GM21717 (cell line): ENCODE measurements at regions not wholly inside any gene's neighbourhood (a gene's known extent, or its start where the extent isn't known, plus 50 kb on each side); places are given as distances from the start of the nearest gene placed in this dataset.

Experiments used
- ATAC-seq: cut with Tn5 transposase; IDR thresholded peaks from one replicate; pipeline ENCODE4 v1.9.1; 2021; ENCODE audit warnings: mild to moderate bottlenecking, moderate library complexity; ENCODE audit not compliant: unreplicated experiment

DNA sequence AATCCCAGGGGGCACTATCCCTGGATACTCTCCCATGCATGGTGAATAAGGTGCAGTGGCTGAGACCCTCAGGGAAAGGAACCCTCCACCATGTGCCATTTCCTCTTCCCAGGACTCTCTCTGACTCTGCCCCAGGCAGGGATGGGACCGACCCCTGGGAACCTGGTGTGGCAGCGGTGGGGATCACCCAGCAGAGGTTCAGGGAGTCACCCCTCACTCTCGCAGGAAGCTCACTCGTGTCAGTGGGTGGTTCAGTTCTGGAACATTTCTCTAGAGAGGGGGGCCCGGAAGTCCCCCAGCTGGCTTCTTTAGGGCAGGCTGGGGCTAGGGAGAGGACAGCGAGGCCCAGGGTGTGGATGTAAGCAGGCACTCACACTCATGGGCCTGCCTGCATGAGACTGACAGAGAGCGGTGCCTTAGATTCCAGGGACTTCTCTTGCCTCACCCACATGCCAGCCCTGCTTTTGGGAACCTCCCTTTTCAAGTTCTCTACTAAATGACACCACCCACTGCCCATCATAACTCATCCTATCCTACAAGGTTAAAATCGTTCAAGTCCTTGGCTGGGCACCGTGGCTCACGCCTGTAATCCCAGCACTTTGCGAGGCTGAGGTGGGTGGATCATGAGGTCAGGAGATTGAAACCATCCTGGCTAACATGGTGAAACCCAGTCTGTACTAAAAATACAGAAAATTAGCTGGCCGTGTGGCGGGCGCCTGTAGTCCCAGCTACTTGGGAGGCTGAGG is 109.7 kb upstream of the SDK2 start:
- ATAC-seq, result no peak

DNA sequence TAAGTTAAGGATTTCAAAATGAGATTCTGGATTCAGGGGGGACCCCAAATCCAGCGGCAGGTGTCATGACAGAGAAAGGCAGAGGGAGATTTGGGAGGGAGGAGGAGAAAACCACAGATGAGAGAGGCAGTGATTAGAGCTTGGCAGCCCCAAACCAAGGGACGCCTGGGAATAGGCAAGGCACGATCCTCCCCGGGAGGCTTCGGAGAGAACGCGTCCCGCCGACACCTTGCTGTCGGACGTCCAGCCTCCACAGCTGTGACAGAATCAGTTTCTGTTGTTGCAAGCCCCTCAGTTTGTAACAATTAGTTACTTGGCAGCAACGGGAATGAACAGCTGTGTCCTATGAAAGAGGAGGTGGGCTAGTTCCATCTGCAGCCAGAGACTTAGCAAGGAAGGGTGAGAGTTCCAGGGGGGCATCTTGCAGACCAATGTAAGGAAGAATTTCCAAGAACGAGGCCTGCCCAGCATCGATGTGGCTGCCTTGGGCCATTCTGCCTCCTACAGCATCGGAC is 110.7 kb upstream of the SDK2 start:
- no peak for ATAC-seq

DNA sequence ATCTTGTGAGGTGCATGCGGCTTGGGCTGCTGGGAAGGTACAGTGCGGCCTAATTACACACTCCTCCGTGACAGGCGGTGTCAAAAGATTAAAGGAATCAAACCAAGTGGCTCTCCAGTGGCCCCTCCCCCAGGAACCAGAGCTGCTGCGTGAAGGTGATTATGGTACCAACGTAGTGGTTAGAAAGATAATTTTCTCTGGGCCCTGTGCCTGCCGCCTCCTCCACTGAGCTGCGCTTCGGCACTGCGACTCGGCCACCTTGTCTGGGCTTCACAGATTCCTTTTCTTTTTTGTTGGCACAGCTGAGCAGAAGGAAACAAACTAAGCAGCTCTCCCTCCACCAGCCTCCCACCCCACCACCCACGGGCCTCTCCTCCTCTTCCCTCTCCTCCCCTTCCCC is 113.2 kb upstream of the SDK2 start:
- no peak for ATAC-seq

DNA sequence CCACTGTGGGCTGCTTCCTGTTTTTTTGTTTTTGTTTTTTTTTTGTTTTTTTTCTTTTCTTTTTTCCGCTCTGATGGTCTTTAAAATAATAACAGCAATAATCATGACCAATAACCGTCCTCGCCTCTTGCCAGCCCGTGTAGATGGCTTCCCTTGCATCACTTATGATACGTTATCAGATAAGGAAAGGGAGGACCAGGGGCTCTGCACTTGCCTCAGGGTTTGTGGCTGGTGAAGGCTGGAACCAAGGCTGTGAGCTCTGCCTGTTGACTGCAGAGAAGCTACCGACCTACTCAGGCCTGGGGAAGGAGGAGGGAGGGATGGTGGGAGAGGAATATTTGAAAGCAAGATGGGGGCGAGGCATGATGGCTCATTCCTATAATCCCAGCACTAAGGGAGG is 114.0 kb upstream of the SDK2 start:
- no peak for ATAC-seq

DNA sequence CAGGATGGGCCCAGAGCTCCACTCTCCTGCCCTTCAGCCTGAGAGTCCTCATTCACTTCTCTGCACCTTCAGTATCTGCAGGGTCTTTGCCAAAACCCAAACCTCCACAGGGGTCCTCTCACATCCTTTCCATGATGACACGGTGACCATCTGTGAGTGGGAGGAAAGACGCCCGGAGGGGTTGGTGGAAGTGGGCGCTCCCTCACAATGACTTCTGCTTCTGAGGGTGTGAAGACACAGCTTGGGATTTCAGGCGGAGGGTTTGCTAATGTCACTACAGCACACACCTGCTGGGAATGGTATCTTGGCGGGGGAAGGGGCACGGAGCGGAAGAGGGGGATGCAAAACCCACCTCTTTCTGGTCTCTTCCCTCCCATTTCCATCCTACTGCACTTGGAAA is 115.1 kb upstream of the SDK2 start:
- ATAC-seq, result no peak

DNA sequence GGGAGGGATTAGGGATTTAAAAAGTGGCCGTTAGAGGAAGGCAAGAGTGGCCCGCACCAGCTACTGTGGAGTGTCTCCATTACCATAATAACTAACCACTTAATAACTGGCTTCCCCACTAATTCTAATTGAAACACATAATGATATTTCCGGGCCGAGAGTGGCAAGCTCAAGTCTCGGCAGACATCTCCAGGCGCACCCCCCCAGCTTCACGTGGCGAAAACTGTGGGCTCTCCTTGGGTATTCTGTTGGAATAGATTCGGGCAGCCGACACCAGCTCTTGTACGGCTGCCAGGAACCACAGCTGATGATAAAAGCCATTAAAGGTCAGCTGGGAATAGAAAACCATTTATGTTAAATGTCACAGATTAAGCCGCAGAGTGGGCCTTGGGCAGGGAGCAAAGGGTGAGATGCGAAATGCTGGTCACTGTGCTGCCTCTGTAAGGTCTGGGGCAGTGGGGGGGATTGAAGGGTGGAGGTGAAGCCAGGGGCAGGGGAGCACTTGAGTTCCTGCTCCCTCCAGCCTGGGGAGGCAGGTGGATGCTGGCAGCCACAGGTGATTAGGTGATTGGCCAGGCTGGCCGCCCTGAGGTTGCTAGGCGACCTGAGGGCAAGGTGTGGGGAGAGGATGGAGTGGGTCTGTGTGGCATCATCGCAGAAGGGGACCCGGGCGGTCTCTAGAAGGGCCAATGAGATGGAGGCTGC is 115.6 kb upstream of the SDK2 start:
- no peak for ATAC-seq

DNA sequence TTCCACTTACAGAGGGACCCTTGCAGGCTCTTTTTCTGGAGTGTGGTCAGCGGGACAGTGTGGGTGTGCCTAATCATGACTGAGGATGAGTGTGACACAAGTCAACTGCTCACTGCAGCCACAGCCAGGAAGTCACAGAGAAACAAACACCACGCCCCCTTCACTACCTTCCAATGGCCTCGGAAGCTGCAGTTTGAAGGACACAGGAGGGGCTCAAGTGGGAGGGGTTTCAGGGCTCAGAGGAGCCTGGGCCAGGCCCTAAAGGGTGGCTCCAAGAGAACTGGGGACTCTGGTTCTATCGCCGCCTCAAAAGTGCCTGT is 116.2 kb upstream of the SDK2 start:
- ATAC-seq, result no peak

DNA sequence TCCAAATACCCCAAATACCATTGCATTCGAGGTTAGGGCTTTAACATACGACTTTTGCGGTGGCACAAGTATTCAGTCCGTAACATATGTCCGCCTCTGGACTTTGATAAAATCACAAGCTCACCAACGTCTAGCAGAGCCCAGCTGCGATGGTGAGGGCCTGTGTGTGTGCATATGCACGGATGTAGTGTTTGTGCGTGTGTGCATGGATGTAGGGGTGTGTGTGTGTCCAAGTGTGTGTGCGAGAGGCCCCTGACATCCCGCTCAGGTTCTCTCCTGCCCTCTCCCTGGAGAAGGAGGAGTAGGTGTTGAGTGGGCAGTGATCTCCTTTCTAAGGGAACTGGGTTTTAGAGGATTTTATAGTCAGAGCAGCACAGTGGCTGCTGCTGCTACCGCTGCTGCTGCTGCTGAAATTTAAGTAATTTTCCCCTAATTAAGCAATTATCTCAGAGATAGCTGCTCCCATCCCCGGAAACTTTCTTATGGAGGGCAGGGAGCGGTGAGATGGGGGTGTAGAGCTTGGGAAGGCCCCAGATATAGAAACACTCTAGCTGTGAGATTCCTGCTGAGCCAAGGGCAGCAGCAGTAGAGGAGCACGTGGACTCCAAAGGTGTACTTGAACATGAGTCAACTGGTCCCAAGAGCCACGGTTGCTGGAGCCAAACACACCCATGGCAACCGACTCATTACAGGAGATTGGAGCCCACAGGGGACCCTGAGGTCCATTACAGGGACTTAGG is 121.7 kb upstream of the SDK2 start:
- no peak for ATAC-seq

DNA sequence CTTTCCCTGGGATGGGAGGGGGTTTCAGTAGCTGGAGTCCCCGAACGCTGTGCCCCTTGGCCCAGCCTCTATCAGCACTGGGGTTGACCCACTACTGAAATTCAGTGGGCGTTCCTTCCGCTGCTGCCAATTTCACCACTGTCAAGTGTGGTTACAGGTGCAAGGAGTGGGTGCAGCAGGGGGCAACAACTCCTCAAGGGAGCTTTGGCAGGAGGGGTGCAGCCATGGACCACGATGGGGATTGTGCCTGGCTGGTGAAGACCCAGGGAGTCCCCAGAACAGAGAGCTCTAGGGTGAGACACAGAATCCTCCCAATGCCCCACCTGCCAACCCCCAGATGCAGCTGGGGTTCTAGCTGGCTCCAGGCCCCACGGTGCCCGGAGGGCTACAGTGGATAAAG is 123.5 kb upstream of the SDK2 start:
- ATAC-seq, result no peak

DNA sequence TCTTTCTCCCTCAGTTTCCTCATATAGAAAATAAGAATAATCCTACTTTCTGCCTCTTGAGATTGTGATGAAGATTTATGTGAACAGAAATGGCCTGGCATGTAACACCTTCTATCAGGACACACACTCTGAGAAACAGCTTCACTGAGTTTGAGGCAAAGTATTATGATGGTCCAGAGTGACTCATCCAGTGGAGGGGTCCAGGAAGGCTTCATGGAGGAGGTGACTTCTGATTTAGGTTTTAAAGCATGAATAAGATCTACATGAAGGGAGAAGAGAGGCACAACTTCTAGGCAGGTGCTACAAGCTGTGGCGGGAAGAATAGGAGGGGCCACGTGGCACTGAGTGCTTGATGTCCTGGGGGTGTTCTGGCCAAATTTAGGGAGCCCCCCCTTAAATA is 124.4 kb upstream of the SDK2 start:
- ATAC-seq, result no peak

DNA sequence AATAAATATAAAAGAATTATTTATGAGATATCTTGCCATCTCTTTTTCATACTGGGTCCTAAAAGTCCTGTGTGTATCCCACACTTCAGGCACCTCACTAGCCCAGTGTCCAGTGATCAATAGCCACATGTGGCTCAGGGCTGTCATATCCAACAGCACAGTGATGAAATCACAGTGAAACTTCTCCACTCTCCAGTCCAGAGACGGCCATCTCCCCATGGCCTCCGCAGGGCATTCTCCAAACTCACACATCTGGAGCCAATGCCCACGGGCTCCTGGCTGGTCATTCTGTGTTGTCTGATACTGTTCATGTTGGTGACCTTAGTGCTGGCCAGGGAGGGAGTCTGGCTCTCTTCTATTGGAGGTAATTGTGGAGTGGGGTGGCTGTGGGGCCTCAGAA is 125.2 kb upstream of the SDK2 start:
- no peak for ATAC-seq

DNA sequence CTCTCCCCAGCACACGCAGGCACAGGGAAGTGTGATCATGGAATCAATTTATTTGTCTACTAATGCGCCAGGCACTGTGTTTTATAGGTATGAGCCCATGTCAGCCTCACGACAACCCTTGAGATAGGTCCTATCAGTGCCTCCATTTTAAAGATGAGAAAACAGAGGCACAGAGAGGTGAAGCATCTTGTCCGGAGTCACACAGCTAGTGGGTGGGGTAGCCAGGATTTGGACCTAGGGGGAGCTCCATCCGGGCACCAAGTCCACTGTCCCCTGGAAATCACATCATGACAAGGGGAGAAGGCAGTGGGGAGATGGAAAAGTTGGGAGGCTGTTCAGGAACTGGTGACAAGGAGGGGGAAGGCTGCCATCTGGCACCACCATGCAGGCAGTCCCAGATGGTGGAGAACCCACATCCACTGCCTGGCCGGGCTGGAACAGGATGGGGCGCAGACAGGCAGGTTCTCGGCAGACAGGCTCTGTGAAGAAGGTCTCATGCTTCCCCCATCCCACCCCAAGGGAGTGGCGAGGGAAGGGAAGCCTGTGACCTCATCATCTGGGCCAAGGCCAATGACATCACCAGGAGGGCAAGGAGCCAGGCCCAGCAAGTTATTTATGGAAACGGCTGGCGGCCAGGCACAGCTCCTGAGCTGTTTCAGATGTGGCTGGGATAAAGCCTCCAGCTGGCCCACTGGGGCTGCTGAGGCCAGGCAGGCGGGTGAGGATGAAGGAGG is 126.0 kb upstream of the SDK2 start:
- no peak for ATAC-seq

DNA sequence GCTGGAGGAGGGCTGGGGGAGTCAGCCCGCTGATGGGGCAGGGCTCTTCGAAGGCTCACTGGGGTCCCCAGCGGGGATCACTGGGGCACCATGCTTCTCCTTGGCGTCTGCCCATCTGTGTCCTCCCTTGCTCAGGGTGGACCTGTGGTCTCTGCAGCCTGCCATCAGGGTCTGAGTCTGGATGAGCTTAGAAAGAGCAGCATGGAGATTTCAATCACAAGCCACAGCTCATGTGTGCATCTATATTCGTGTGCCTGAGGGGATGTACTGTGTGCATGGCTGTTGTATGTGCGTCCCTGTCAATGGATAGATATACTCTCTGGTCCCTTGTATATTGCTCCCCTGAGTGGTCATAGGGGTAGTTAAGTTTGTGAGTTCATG is 126.6 kb upstream of the SDK2 start:
- ATAC-seq, result no peak

DNA sequence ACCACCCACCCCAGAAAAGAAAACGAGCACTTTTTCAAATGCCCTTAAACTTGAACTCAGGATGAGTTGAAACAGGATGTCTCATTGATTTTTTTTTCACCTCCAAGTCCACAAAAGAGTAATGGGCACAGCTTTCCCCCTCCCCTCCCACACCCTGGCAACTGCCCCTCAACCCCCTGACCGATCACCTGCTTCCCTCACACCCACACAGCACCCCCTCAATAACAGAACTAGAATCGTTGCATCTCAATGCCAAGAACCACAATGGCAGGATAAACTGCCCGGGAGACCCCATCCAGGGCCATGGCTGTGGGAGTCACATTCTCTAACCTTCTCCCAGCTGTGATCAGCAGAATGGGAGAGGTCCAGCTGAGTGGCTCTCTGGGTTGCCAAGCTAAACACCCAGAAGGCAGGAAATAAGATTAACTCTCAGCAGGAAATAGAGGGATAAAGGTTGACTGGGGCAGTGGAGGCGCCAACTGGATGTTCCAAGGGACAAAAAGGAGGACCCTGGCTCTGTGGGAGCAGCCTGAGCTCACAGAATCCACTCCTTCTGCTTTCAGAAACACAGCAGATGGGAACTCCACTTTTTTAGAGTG is 128.0 kb upstream of the SDK2 start:
- ATAC-seq, result no peak

DNA sequence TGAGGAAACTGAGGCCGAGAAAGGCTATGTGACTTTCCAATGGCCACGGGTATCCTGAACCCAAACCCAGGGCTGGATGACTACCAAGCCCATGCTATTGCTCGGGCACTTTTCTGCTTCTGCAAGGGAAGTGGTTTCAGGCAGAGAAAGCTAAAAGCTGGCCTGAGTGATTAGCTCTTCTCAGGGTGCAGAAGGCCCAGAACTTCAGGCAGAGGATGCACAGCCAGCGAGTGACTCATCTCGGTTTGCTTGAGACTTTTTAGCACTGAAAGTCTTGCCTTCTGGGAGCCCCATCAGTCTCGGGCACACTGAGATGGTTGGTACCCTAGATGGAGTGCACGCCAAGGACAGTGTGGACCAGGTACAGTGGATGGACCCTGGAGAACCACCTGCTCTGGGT is 129.5 kb upstream of the SDK2 start:
- ATAC-seq, result no peak

DNA sequence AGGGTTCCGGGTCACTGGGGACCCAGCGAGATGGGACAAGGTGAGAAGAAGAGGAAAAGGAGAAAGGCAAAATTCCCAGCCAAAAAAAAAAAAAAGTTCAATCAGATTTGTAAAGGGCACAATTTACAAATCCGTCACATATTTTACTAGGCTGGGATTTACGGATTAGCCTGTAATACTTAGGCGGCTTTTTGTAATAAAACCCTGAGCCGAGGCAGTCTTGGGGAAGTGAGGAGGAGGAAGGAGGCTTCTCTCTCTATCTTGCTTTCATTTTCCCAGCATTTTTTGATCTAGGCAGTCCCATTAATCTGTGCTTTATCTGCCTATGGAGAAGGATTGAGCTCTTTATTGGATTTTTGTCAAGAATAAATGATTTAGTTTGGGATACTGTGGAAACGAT is 130.6 kb upstream of the SDK2 start:
- no peak for ATAC-seq

DNA sequence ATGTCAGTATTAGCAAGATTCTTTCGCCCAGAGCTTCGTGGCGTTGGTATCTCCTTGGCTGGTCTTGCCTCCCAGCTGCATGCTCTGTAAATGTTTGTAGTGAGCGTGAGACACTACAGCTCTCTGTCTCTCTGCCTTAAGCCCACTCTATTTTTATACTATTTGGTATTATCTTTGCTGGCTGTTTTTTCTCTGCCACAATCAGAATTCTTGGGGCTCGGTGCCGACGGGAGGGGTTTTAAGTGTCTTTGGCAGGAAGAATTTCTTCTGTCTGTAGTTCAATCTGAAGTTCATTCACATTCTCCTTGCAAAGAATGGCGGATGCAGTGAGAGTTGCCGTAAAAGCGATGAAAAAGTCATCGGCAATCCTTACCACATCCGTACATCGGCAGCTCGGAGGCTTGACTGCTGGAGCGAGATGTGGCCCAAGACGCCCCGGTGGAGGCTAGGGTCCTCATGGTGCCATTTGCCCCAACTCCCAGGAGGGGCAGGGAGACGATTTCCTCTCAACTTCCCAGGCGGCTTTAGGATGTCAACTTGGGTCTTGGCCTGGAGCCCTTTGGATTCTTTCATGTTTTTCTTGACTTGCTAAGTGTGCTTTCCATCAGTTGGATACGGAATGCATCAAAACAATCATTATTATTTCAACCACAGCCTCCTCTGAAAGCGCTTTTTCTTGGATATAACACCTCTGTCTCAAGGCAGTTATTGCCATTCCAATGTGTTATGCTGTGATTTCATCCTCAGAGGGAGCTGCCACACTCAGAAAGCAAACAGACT is 132.3 kb upstream of the SDK2 start:
- ATAC-seq, result no peak

DNA sequence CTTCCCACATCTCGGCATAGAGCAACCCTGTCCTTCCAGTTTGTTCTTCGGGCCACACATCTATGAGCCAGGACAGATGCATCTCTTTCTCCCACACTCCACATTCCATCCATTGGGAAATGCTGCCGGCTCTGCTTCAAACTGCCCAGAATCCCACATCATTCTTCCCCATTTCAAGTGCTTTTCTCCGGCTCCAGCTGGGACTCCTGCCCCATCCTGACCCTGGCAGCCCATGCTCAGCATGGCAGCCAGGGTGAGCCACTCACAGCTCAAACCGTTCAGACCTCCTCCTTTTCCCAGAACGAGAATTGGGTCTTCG is 132.8 kb upstream of the SDK2 start:
- no peak for ATAC-seq

DNA sequence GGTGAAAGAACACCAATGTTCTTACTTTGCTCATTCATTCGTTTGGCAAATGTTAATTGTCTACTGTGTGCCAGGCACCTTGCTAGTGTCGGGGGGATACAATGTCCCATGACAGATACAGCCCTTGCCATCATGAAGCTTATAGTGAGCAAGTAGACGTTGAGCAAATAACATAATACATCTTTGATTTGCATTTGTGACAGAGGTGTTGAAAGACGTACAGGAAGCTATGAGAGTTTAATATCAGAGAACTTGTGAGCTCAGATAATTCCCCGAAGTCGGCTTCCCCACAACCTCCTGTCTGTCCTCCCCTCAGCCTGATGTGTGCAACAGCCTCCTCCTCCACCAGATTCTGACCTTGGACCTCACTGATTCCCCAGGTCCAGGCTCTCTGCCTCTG is 138.0 kb upstream of the SDK2 start:
- no peak for ATAC-seq

DNA sequence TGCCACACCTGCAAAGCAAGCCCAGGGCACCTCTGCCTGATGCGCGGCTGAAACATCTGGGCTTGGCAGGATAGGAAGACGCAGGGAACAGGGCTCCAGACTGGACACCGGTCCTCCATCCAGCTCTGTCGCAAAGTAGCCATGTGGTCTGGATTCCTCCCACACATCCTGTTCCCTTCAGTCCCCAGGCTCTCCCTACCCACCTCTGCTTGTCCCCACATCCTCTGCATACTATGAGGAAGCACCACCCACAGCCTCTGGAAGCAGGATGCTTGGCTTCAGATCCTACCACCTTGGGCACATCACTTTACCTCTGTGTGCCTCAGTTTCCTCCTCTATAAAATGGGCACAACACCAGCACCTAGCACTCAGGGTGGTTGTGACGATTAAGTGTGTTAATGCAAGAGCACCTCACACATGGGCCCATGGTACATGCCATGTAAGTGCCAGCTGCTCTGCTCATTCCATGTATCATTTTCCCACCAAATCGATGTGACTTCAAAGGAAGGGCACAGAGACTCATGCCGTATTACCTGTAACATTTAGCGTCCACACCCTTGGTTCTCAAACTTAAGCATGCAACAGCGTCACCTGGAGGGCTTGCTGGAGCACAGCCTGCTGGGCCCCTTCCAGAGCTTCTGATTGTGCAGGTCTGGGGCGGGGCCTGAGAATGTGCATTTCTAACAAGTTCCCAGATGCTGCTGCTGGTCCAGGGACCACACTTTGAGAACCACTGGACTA is 138.6 kb upstream of the SDK2 start:
- no peak for ATAC-seq
